CD4-positive, alpha-beta T cell (primary cell): ENCODE measurements at regions not wholly inside any gene's neighbourhood (a gene's known extent, or its start where the extent isn't known, plus 50 kb on each side); places are given as distances from the start of the nearest gene placed in this dataset.

Source experiments
- ATAC-seq: fragments of 200-7000 bp; cut with Tn5 transposase; one replicate; pipeline ENCODE4 v1.10.0; 2022; ENCODE audit warnings: mild to moderate bottlenecking; ENCODE audit not compliant: poor library complexity
- CTCF ChIA-PET: fragments of 350-600 bp; sonication (Branson Sonifier 250); formaldehyde crosslinking; loops from one replicate; lab custom pipeline; 2021; ENCODE audit warnings: antibody characterized with exemption, inconsistent platforms; lab: Charles Lee
- POLR2A ChIA-PET: fragments of 350-600 bp; sonication (Branson Sonifier 250); formaldehyde crosslinking; loops from one replicate; lab custom pipeline; 2021; ENCODE audit warnings: antibody characterized with exemption, inconsistent platforms; lab: Charles Lee
- DNase-seq, 14 experiments: peaks; one replicate each; pipeline ENCODE4 v3.0.0-alpha.2; 2013 to 2020; ENCODE audit warnings: mixed read lengths in 2 of 14
- H3K27ac ChIP-seq, 2 donors: one replicate each; pipeline versions ENCODE4 v1.5.1 to v1.7.0; 2013; ENCODE audit warnings: low read length in 2 of 2, low read depth in 1 of 2, mild to moderate bottlenecking in 1 of 2
- H3K27me3 ChIP-seq, 2 experiments: 1 replicate in 1 of 2; 2 replicates in 1 of 2; pipeline versions ENCODE4 v1.6.1 to v1.7.0; 2013; ENCODE audit warnings: low read length in 2 of 2, control low read depth in 1 of 2, mild to moderate bottlenecking in 1 of 2, moderate library complexity in 1 of 2; ENCODE audit not compliant: insufficient read depth in 2 of 2, control insufficient read depth in 1 of 2
- H3K36me3 ChIP-seq: one replicate; pipeline ENCODE4 v1.6.1; 2013; ENCODE audit warnings: low read length, control low read depth; ENCODE audit not compliant: insufficient read depth
- H3K4me1 ChIP-seq: one replicate; pipeline ENCODE4 v1.6.1; 2013; ENCODE audit warnings: low read length, control low read depth; ENCODE audit not compliant: insufficient read depth
- H3K4me3 ChIP-seq: one replicate; pipeline ENCODE4 v1.5.1; 2013; ENCODE audit warnings: mild to moderate bottlenecking, low read length, moderate library complexity
- H3K9me3 ChIP-seq, 2 experiments: 1 replicate in 1 of 2; 2 replicates in 1 of 2; pipeline versions ENCODE4 v1.6.1 to v1.7.0; 2013; ENCODE audit warnings: low read length in 2 of 2, mild to moderate bottlenecking in 2 of 2, control low read depth in 1 of 2, moderate library complexity in 1 of 2; ENCODE audit not compliant: control insufficient read depth in 1 of 2, insufficient read depth in 1 of 2
- H3K27ac Mint-ChIP-seq: one replicate; pipeline ENCODE4 v1.8.0; 2020; ENCODE audit warnings: mixed read lengths
- H3K27me3 Mint-ChIP-seq: one replicate; pipeline ENCODE4 v1.8.0; 2021; ENCODE audit warnings: mixed read lengths
- H3K36me3 Mint-ChIP-seq: one replicate; pipeline ENCODE4 v1.8.0; 2021; ENCODE audit warnings: low read depth, mixed read lengths
- H3K4me1 Mint-ChIP-seq: one replicate; pipeline ENCODE4 v1.8.0; 2021; ENCODE audit warnings: low read depth, mixed read lengths
- H3K4me3 Mint-ChIP-seq: one replicate; pipeline ENCODE4 v1.8.0; 2020; ENCODE audit warnings: mild to moderate bottlenecking, mixed read lengths
- H3K9me3 Mint-ChIP-seq: one replicate; pipeline ENCODE4 v1.8.0; 2020; ENCODE audit warnings: mixed read lengths
- CTCF ChIP-seq: fragments of 200-600 bp; IDR thresholded peaks from one replicate; pipeline ENCODE4 v1.8.0; 2022; ENCODE audit warnings: antibody characterized with exemption, mild to moderate bottlenecking
- intact Hi-C, 2 experiments: fragments of 100-400 bp; cut with DNase I in 1 of 2; cut with micrococcal nuclease in 1 of 2; formaldehyde crosslinking; loops; one replicate each; pipeline versions ENCODE4 v1.15.1 to v1.9.0; 2023 to 2025; cut with DNase I, micrococcal nuclease

GRCh38 chr4:143046906-143047305 is 137.8 kb upstream of the USP38 start:
- Histone ChIP-seq H3K4me3 (no peak overlapping the region), H3K27ac (no peak overlapping the region), H3K9me3 (peaks cover 0 to 3% of the 10 kb centered on the region in 2 experiments), H3K36me3 (no peaks in the 10 kb centered on the region), H3K4me1 (no peaks in the 10 kb centered on the region), H3K27me3 (no peaks in the 10 kb centered on the region)
- no peak overlapping the region for H3K27ac Mint-ChIP-seq
- H3K4me3 Mint-ChIP-seq = no peak overlapping the region
- DNase-seq = no peak
- no peaks in the 10 kb centered on the region for H3K9me3 Mint-ChIP-seq
- ChIA-PET POLR2A (no interaction called here), CTCF (no interaction called here)
- H3K4me1 Mint-ChIP-seq = no peaks in the 10 kb centered on the region
- H3K27me3 Mint-ChIP-seq = no peaks in the 10 kb centered on the region
- no peak for TF ChIP-seq CTCF
- no peaks in the 10 kb centered on the region for H3K36me3 Mint-ChIP-seq
- intact Hi-C loops = no loop called here
- no peak for ATAC-seq

GRCh38 chr4:143054971-143055370 is 129.7 kb upstream of the USP38 start:
- no peak for TF ChIP-seq CTCF
- Histone ChIP-seq H3K4me3 (no peak overlapping the region), H3K27ac (no peak overlapping the region), H3K4me1 (no peaks in the 10 kb centered on the region), H3K27me3 (peaks cover 0 to 5% of the 10 kb centered on the region in 2 experiments), H3K9me3 (no peaks in the 10 kb centered on the region), H3K36me3 (no peaks in the 10 kb centered on the region)
- Mint-ChIP-seq H3K27me3 (peaks cover 6% of the 10 kb centered on the region), H3K27ac (no peak overlapping the region), H3K4me1 (no peaks in the 10 kb centered on the region), H3K4me3 (no peak overlapping the region), H3K9me3 (no peaks in the 10 kb centered on the region), H3K36me3 (no peaks in the 10 kb centered on the region)
- POLR2A ChIA-PET = no interaction called here
- CTCF ChIA-PET = no interaction called here
- intact Hi-C loops = no loop called here
- DNase-seq (no peak), ATAC-seq (no peak)

- Mint-ChIP-seq H3K27ac (no peak overlapping the region), H3K4me1 (no peaks in the 10 kb centered on the region), H3K36me3 (no peaks in the 10 kb centered on the region), H3K4me3 (no peak overlapping the region), H3K9me3 (no peaks in the 10 kb centered on the region), H3K27me3 (peaks cover 6% of the 10 kb centered on the region)
- H3K9me3 ChIP-seq = no peaks in the 10 kb centered on the region
- peaks cover 0 to 5% of the 10 kb centered on the region in 2 experiments for H3K27me3 ChIP-seq
- intact Hi-C loops = no loop called here
- no peak overlapping the region for H3K4me3 ChIP-seq
- DNase-seq = no peak
- no peak for ATAC-seq
- H3K36me3 ChIP-seq = no peaks in the 10 kb centered on the region
- POLR2A ChIA-PET = no interaction called here
- H3K27ac ChIP-seq = no peak overlapping the region
- no peaks in the 10 kb centered on the region for H3K4me1 ChIP-seq
- no peak for TF ChIP-seq CTCF
- CTCF ChIA-PET = no interaction called here
These were observed 128.7 kb upstream of the USP38 start for GRCh38 chr4:143055997-143056396.
